GM12891 (cell line): ENCODE measurements at regions not wholly inside any gene's neighbourhood (a gene's known extent, or its start where the extent isn't known, plus 50 kb on each side); places are given as distances from the start of the nearest gene placed in this dataset.

Source experiments
- DNase-seq: peaks from one replicate; pipeline ENCODE4 v3.0.0; 2011; ENCODE audit warnings: low spot score; ENCODE audit not compliant: insufficient read length
- FAIRE-seq: peaks from 2 replicates; lab custom pipeline; 2011; peaks lifted over from hg19 to GRCh38; lab: Jason Lieb, UNC
- PAX5 ChIP-seq: IDR thresholded peaks from 2 replicates; pipeline ENCODE4 v1.6.1; 2011; ENCODE audit warnings: low read length, moderate library complexity, mild to moderate bottlenecking; ENCODE audit not compliant: insufficient read depth, severe bottlenecking
- POLR2A ChIP-seq: IDR thresholded peaks from 2 replicates; pipeline ENCODE4 v1.6.1; 2011; ENCODE audit warnings: low read depth, low read length, control low read depth
- POLR2AphosphoS5 ChIP-seq: IDR thresholded peaks from 2 replicates; pipeline ENCODE4 v1.6.1; 2011; ENCODE audit warnings: low read depth, low read length, control low read depth
- POU2F2 ChIP-seq: IDR thresholded peaks from 2 replicates; pipeline ENCODE4 v1.6.1; 2011; ENCODE audit warnings: low read depth, mild to moderate bottlenecking, control low read depth, low read length, moderate library complexity
- SPI1 ChIP-seq: IDR thresholded peaks from 2 replicates; pipeline ENCODE4 v1.6.1; 2011; ENCODE audit warnings: low read depth, low read length, control low read depth
- TAF1 ChIP-seq: IDR thresholded peaks from 2 replicates; pipeline ENCODE4 v1.6.1; 2011; ENCODE audit warnings: low read depth, low read length, control low read depth

DNA sequence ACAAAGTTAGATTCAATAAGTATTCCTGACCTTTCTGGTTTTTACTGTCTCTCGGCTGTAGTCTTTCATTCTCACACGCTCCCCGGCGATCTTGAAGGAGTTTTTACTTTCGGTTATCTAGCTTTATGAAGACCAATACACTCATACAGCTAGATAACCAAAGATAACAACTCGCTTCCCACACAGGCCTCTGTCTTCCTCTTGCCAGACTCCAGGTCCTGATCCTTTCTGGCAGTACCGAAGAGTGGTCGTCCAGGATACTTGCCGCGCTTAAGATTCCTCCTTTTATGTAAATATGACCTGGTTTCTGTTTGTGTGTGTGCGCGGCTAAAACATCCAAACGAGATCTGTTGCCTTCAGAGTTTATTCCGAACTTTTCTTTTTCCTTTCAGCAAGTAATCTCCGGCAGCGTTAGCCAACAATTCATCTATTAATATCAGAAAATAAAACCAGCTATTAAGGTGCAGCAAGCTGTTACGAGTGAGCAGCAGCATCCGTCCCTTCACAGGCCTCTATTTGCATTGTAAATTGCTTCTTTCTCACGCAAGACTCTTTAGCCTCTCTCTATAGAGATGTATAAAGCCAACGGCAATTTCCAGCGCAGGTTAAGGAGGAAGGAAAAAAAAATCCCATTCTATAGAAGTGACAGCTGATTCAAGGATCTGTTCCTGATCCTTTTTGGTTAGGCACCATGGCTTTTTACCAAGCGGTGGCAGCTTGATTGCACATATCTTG lies 216.1 kb downstream of the MEF2C start:
- DNase-seq (no peak), FAIRE-seq (peak; percentile 23)
- TF ChIP-seq POLR2AphosphoS5: no peak
- peak; percentile 76 for TF ChIP-seq POU2F2

DNA sequence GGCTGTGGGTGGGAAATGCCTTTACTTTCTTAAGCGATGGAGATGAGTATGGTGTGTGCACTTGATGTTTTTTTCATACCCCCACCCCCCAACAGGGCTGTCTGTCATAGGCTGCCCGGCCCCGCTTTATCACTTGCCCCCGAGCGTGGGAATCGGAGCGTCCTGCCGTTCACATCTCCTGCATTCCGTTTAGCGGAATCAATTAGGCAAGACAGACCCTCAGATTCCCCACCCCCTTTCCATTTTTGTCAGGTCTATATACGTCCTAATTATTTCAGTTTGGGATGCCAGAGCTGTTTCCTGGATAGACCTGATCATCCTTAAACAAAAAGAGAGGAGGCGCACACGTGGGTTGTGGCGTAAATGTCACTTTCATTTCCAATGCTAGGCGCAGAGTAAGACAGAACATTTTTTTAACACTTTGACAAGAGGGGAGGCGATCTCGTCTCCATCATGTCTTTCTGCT lies 217.2 kb downstream of the MEF2C start:
- TF ChIP-seq POLR2AphosphoS5: no peak
- TF ChIP-seq SPI1: no peak
- TF ChIP-seq TAF1: no peak
- no peak for TF ChIP-seq PAX5
- TF ChIP-seq POU2F2: no peak
- TF ChIP-seq POLR2A: no peak
- DNase-seq (no peak), FAIRE-seq (no peak)

DNA sequence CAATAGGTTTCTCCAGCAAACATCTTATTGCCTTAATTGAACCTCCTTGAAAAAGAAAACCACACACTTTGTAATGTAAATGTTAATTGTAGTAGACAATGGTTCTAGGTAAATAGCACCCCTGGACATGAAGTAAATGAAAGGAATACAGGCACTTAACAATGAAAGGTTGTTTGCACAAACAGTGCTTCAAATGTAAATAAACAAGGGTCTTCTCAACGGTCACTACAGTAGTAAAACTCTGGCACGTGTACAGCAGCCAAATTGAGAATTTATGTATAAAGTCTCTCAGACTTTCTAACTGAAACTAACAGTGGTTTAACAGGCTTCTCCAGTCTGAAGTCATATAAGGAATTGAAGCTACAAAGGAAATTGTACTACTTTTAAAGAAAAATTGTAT lies 218.3 kb downstream of the MEF2C start:
- FAIRE-seq (no peak), DNase-seq (no peak)
- TF ChIP-seq POLR2A: no peak
- no peak for TF ChIP-seq POU2F2

DNA sequence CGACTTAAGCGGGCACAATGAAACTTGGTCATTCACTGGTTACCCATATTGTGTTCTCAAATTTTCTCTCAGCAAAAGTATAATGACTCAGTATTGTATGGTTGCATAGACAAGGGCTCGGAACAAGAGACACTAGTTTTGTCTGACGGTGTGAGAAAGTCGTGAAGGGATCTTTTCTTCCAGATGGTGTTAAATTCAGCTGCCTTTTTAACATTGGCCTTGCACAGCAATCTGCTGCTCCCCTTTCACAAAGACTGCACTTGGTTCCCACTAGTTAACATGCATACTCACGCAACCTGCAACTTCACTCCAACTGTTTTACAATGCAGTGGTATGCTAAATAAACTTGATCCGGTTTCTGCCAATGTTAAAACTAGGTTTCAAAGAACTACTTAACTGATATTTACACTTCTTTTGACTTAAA lies 219.2 kb downstream of the MEF2C start:
- DNase-seq (no peak), FAIRE-seq (no peak)
- TF ChIP-seq SPI1 (no peak), TAF1 (no peak), PAX5 (no peak), POLR2AphosphoS5 (no peak), POLR2A (no peak), POU2F2 (no peak)

DNA sequence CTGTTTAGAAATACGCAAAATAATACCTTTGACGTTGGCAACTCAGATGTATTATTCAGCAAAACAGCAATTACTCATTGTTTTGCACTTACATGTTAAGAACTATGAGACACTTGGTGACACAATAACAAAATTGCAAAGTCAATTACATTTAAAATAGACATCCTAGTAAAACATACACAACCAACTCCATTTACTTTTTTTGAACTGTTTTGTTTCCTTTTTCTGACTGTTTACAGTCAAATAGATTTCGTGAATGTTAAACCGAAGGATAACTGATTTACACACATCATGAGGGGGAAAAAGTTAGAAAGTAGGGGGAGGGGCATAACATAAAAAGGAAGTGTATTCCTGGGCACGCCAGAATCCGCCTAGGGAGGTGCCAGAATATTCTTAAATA lies 220.1 kb downstream of the MEF2C start:
- TF ChIP-seq POU2F2 (no peak), PAX5 (no peak), POLR2A (no peak), TAF1 (no peak), SPI1 (no peak), POLR2AphosphoS5 (no peak)
- no peak for DNase-seq
- no peak for FAIRE-seq

DNA sequence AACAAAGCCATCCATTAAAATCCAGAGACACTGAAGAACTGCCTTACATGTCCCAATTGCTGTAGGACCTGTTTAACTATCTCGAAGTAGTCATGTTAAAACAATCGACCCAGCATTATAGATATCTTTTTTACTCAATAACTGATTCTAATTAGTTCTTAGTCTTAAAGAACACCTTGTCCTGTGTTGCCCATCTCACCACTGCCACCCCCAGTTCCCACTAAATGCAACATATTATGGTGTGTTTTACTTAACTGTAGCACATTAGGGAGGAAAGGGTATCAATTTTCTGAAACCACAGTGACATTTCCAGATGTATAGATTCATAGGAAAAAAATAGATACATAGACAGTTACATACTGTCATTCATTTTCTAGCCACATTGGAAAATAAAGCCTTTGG lies 221.2 kb downstream of the MEF2C start:
- no peak for FAIRE-seq
- DNase-seq: no peak
- TF ChIP-seq POLR2AphosphoS5 (no peak), TAF1 (no peak), SPI1 (no peak), POU2F2 (no peak), POLR2A (no peak), PAX5 (no peak)

DNA sequence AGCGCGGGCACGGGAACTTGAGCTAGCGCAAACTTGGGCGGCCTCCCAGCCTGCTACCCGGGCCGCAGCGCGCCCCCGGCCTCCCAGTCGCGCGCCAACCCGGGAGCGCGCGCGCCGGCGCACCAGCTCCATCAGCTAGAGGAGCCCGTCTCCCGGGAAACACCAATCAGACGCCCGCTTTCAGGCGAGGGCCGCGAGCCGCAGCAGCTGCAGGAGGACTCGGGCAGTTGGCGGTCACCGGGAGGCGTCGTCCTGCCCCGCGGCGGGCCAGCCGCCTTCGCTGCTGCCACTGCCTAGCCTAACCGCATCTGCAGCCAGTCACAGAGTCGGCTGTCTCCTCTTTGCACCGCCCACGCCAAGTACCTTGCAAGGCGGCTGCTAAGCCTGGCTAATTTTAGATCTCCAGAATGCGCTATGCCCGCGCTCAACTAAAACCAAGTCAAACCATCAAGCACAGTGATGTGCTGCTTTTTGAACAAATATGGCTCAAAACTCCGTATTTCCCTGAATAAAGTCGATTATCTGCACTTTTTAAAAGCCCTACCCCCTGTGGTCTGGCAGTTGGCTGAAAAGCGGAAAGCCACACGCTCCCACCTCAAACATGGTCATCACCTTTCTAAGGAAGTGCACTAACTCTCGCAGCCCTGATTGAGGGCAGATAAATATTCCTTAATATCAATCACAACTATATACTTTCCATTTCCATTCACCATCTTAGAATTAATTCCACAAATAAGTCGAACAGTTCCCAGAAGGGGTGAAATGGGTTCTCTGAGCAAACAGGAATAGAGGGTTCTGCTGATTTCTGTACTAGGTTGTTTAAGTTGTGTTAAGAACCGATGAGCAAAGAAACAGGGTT lies 221.8 kb downstream of the MEF2C start:
- peak; percentile 68 for DNase-seq
- FAIRE-seq: peak; percentile 94
- 0 out of 2 replicates have a peak, but pooled peaks have one; percentile 24 for TF ChIP-seq SPI1
- no peak for TF ChIP-seq TAF1

DNA sequence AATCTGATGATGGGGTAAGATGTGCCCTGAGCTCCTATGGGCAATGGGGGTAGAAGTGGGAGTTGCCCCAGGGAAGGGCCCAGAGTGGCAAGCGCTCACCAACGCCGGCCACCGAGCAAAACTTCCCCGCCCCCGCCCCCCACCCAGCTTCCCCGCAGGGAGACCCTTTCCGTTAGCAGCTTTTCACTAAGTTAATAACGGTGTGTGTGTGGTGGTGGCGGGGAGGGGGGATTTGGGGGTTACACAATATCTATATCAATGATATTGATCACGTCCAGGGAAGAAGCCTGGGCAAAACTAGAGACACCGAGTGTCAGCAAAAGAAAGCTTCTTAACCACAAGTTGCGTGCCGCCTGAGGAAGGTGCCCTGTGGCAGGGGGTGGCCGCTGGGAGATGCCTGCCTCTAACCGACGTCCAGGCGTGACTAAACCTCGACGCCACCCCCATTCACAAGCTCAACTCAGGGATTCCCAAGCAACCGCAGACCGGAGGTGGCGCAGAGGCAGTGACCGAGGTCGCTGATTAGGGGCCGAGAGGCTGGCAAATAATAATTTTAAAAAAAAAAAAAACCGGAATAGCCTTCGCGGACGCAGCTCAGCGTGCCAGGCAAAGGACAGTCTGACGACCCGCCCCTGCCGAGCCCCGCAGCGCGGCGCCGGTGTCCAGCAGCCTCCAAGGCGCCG lies 222.6 kb downstream of the MEF2C start:
- no peak for DNase-seq
- no peak for FAIRE-seq
- no peak for TF ChIP-seq POLR2AphosphoS5
- no peak for TF ChIP-seq TAF1
- TF ChIP-seq POU2F2: no peak
- TF ChIP-seq SPI1: no peak
- no peak for TF ChIP-seq PAX5

DNA sequence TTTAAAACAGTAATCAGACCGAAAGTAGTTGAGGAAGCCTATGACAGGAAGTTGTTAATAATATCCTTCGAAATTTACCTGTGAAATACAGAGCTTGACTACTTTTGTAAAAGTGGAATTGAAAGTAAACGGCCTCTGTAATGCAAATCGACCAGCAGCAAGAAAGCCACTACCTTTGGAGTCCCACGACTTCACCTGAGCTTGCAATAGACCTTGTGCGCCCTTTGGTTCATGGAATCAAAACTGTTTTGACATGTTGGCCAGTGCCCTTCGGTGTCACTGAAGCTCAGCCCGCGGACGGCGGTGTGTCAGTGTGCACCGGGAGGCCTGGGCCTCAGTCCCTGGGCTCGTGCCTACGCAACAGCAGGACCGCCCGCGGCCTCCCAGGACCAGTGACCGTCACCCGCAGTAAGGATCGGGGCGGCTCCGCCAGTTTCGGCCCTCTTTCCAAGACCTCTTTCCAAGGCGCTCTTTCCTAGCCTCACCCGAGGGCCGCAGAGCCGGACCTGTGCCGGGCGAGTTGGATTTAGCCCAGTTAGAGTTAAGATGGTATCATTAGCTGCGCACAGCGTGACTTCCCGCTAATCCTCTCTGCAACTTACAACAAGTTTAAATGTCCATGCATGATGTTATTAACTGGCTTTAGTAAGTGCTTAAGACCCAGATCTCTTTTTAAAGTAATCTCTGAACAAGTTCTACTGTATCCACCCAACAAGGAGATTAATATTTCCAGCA lies 223.3 kb downstream of the MEF2C start:
- no peak for TF ChIP-seq PAX5
- TF ChIP-seq POLR2A: no peak
- TF ChIP-seq POU2F2: peak; percentile 64; the same call in 1 of the 2 replicates
- TF ChIP-seq POLR2AphosphoS5: no peak
- TF ChIP-seq SPI1: peak; percentile 78
- TF ChIP-seq TAF1: no peak
- DNase-seq (no peak), FAIRE-seq (peak; percentile 88)
